HCT116 (cell line): ENCODE measurements at regions not wholly inside any gene's neighbourhood (a gene's known extent, or its start where the extent isn't known, plus 50 kb on each side); places are given as distances from the start of the nearest gene placed in this dataset.

Source experiments
- ELF1 ChIP-seq: IDR thresholded peaks from 2 replicates; pipeline ENCODE4 v1.6.1; 2012; ENCODE audit warnings: low read depth, borderline replicate concordance
- EZH2 ChIP-seq: fragments of 200-600 bp; sonication (generic); IDR thresholded peaks from 2 replicates; pipeline ENCODE4 v1.6.1; 2017; ENCODE audit warnings: antibody characterized with exemption, mixed run types
- EZH2phosphoT487 ChIP-seq: fragments of 200-600 bp; IDR thresholded peaks from 2 replicates; pipeline ENCODE4 v1.6.1; 2018; ENCODE audit warnings: antibody characterized with exemption, borderline replicate concordance
- JUND ChIP-seq: IDR thresholded peaks from 2 replicates; pipeline ENCODE4 v1.6.1; 2012
- POLR2A ChIP-seq: IDR thresholded peaks from 2 replicates; pipeline ENCODE4 v1.7.0; 2011; ENCODE audit warnings: borderline replicate concordance; ENCODE audit not compliant: insufficient read depth, insufficient read length; ENCODE audit errors: extremely low read depth
- TCF7L2 ChIP-seq: IDR thresholded peaks from 2 replicates; pipeline ENCODE4 v1.7.0; 2011; ENCODE audit warnings: borderline replicate concordance, inconsistent platforms; ENCODE audit not compliant: insufficient read depth, insufficient read length; ENCODE audit errors: extremely low read depth
- ZNF274 ChIP-seq: fragments of 200-500 bp; sonication (Bioruptor generic); IDR thresholded peaks from 2 replicates; pipeline ENCODE4 v1.6.1; 2014; ENCODE audit warnings: mild to moderate bottlenecking, low read depth, low read length, inconsistent platforms
- TF ChIP-seq, protein P1 (sequence below), 3 experiments: fragments of 200-600 bp in 1 of 3; sonication (generic) in 1 of 3; IDR thresholded peaks in 2 of 3; conservative IDR thresholded peaks in 1 of 3; 2 replicates each; pipeline ENCODE4 v1.5.1; 2012 to 2017; ENCODE audit warnings: low read depth in 2 of 3, low read length in 2 of 3, antibody characterized with exemption in 1 of 3, borderline replicate concordance in 1 of 3, control low read depth in 1 of 3, mild to moderate bottlenecking in 1 of 3, mixed read lengths in 1 of 3, mixed run types in 1 of 3, moderate library complexity in 1 of 3; ENCODE audit not compliant: insufficient read depth in 1 of 3
- TF ChIP-seq, protein P2 (sequence below): IDR thresholded peaks from 2 replicates; pipeline ENCODE4 v1.6.1; 2012; ENCODE audit warnings: low read depth
- TF ChIP-seq, protein P3 (sequence below): IDR thresholded peaks from 2 replicates; pipeline ENCODE4 v1.6.1; 2012

DNA sequence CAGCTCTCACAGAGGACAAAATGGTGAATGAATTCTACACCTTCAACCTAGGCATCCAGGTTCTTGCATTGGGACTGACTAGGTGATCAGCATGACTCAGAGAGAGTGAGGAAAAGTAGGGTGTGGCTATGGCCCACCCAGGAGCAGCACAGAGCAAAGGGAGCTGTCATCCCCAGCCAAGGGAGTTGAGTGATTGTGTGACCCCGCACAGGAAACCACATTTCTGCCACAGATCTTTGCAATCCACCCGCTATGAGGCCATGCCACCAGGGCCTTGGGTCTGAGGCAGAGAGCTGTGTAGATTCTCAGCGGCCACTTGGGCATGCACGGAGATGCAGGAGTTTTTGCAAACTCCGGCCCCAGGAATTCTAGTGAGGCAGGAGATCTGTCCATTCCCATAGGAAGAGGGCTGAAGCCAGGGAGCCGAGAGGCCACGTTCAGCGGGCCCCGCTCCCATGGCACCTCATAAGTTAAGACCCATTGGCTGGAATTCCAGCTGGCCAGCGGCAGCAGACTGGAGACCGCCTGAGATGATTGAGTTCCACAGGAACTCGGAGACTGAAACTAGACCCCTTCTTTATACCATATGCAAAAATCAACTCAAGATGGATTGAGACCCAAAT, 75.9 kb downstream of the NAA11 start:
- TF ChIP-seq, protein P1, sequence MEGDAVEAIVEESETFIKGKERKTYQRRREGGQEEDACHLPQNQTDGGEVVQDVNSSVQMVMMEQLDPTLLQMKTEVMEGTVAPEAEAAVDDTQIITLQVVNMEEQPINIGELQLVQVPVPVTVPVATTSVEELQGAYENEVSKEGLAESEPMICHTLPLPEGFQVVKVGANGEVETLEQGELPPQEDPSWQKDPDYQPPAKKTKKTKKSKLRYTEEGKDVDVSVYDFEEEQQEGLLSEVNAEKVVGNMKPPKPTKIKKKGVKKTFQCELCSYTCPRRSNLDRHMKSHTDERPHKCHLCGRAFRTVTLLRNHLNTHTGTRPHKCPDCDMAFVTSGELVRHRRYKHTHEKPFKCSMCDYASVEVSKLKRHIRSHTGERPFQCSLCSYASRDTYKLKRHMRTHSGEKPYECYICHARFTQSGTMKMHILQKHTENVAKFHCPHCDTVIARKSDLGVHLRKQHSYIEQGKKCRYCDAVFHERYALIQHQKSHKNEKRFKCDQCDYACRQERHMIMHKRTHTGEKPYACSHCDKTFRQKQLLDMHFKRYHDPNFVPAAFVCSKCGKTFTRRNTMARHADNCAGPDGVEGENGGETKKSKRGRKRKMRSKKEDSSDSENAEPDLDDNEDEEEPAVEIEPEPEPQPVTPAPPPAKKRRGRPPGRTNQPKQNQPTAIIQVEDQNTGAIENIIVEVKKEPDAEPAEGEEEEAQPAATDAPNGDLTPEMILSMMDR (IDR thresholded peaks at IDR 0.05 in 2 of 3, conservative IDR thresholded peaks at IDR 0.05 in 1 of 3; ENCODE audit: borderline replicate concordance in 1 of 3, insufficient read depth in 1 of 3, low read depth in 2 of 3, low read length in 2 of 3) = no peak
- TF ChIP-seq EZH2phosphoT487 = no peak
- TF ChIP-seq, protein P2, sequence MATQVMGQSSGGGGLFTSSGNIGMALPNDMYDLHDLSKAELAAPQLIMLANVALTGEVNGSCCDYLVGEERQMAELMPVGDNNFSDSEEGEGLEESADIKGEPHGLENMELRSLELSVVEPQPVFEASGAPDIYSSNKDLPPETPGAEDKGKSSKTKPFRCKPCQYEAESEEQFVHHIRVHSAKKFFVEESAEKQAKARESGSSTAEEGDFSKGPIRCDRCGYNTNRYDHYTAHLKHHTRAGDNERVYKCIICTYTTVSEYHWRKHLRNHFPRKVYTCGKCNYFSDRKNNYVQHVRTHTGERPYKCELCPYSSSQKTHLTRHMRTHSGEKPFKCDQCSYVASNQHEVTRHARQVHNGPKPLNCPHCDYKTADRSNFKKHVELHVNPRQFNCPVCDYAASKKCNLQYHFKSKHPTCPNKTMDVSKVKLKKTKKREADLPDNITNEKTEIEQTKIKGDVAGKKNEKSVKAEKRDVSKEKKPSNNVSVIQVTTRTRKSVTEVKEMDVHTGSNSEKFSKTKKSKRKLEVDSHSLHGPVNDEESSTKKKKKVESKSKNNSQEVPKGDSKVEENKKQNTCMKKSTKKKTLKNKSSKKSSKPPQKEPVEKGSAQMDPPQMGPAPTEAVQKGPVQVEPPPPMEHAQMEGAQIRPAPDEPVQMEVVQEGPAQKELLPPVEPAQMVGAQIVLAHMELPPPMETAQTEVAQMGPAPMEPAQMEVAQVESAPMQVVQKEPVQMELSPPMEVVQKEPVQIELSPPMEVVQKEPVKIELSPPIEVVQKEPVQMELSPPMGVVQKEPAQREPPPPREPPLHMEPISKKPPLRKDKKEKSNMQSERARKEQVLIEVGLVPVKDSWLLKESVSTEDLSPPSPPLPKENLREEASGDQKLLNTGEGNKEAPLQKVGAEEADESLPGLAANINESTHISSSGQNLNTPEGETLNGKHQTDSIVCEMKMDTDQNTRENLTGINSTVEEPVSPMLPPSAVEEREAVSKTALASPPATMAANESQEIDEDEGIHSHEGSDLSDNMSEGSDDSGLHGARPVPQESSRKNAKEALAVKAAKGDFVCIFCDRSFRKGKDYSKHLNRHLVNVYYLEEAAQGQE = no peak
- no peak for TF ChIP-seq JUND
- TF ChIP-seq POLR2A = no peak
- no peak for TF ChIP-seq ELF1
- TF ChIP-seq, protein P3, sequence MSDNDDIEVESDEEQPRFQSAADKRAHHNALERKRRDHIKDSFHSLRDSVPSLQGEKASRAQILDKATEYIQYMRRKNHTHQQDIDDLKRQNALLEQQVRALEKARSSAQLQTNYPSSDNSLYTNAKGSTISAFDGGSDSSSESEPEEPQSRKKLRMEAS = no peak
- TF ChIP-seq TCF7L2 = no peak
- TF ChIP-seq EZH2 = no peak
- no peak for TF ChIP-seq ZNF274
